Activated B cell treated with CpG ODN at 0.5 μM for 24 hours (primary cell): ENCODE measurements at regions not wholly inside any gene's neighbourhood (a gene's known extent, or its start where the extent isn't known, plus 50 kb on each side); places are given as distances from the start of the nearest gene placed in this dataset.

Experiments used
- ATAC-seq: fragments of 200-7000 bp; cut with Tn5 transposase; one replicate; pipeline ENCODE4 v1.10.0; 2021; ENCODE audit warnings: low read depth, mild to moderate bottlenecking, moderate library complexity
- CTCF ChIA-PET: fragments of 350-600 bp; sonication (Branson Sonifier 250); formaldehyde crosslinking; loops from one replicate; lab custom pipeline; 2021; ENCODE audit warnings: antibody characterized with exemption; lab: Charles Lee
- POLR2A ChIA-PET: fragments of 350-600 bp; sonication (Branson Sonifier 250); formaldehyde crosslinking; loops from one replicate; lab custom pipeline; 2021; ENCODE audit warnings: antibody characterized with exemption; lab: Charles Lee
- DNase-seq: peaks from one replicate; pipeline ENCODE4 v3.0.0; 2022
- H3K27ac Mint-ChIP-seq: one replicate; pipeline ENCODE4 v1.8.0; 2020; ENCODE audit warnings: mixed read lengths
- H3K27me3 Mint-ChIP-seq: one replicate; pipeline ENCODE4 v1.8.0; 2021; ENCODE audit warnings: mixed read lengths
- H3K36me3 Mint-ChIP-seq: one replicate; pipeline ENCODE4 v1.8.0; 2021; ENCODE audit warnings: low read depth, mixed read lengths
- H3K4me1 Mint-ChIP-seq: one replicate; pipeline ENCODE4 v1.8.0; 2021; ENCODE audit warnings: mixed read lengths
- H3K4me3 Mint-ChIP-seq: one replicate; pipeline ENCODE4 v1.8.0; 2020; ENCODE audit warnings: mild to moderate bottlenecking, mixed read lengths
- H3K9me3 Mint-ChIP-seq: one replicate; pipeline ENCODE4 v1.8.0; 2020; ENCODE audit warnings: mixed read lengths
- intact Hi-C: fragments of 100-400 bp; cut with micrococcal nuclease; formaldehyde crosslinking; loops from one replicate; pipeline ENCODE4 v1.15.1; 2024
- TF ChIP-seq, protein P1 (sequence below): fragments of 200-600 bp; IDR thresholded peaks from one replicate; pipeline ENCODE4 v1.8.0; 2022; ENCODE audit warnings: antibody characterized with exemption, mild to moderate bottlenecking

DNA sequence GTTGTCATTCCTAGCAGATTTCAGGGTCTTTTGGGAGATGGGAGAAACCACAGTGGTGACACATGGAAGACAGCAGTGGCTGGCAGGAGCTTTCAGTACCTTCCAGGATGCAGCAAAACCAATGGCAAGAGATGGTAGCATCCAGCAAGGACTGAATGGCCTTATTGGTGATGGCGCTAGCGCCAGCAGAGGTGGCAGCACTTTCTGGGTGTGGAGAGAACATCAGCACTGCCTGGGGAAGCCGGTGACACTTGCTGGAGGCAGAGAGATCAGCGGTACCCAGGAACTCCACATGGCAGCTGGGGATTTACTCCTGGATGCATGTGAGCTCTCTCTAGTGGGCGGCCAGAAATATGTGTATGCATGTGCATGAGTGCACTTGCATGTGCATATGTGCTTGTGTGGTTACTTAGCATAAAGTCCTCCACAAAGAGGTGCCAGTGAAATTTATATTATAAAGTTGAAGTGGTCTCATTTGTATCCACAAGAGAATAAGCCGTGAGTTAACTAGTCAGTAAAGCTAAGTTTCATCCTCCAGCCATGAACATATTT lies 364.7 kb downstream of the LMX1A start:
- H3K4me3 Mint-ChIP-seq: no peak overlapping the region
- CTCF ChIA-PET: no interaction called here
- H3K27me3 Mint-ChIP-seq: no peaks in the 10 kb centered on the region
- intact Hi-C loops: no loop called here
- H3K27ac Mint-ChIP-seq: no peak overlapping the region
- H3K36me3 Mint-ChIP-seq: no peaks in the 10 kb centered on the region
- TF ChIP-seq, protein P1, sequence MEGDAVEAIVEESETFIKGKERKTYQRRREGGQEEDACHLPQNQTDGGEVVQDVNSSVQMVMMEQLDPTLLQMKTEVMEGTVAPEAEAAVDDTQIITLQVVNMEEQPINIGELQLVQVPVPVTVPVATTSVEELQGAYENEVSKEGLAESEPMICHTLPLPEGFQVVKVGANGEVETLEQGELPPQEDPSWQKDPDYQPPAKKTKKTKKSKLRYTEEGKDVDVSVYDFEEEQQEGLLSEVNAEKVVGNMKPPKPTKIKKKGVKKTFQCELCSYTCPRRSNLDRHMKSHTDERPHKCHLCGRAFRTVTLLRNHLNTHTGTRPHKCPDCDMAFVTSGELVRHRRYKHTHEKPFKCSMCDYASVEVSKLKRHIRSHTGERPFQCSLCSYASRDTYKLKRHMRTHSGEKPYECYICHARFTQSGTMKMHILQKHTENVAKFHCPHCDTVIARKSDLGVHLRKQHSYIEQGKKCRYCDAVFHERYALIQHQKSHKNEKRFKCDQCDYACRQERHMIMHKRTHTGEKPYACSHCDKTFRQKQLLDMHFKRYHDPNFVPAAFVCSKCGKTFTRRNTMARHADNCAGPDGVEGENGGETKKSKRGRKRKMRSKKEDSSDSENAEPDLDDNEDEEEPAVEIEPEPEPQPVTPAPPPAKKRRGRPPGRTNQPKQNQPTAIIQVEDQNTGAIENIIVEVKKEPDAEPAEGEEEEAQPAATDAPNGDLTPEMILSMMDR: no peak
- no peaks in the 10 kb centered on the region for H3K4me1 Mint-ChIP-seq
- DNase-seq (no peak), ATAC-seq (no peak)
- POLR2A ChIA-PET: no interaction called here
- H3K9me3 Mint-ChIP-seq: no peaks in the 10 kb centered on the region

DNA sequence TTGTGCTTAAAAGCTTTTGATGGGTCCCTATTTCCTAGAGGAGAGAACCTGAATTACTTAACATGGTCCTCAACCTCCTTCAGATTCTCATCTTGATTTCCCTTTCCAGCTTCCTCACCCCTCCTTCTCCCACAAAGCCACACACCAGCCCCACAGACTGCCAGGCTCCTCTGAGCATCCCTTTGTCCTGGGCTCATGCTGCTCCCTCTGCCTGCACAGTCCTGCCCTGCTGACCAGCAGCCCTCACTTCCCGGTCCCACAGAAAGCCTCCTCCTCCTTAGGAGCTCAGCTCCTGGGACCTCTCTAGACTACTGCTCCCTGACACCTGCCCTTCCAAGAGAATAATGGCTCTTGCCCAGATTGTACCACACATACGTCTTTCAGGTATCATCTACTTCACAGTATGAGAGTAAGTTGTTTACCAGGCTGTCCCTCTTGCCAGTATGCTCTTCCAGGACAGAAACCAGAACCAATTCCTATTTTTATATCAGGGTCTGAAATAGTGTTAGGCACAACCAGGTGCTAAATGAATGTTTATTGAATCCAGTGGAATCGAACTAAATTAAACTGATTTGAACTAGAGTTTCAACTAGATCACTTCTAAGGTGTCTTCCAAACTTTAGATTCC lies 373.4 kb downstream of the LMX1A start:
- H3K4me3 Mint-ChIP-seq: no peak overlapping the region
- ATAC-seq: no peak
- no peaks in the 10 kb centered on the region for H3K36me3 Mint-ChIP-seq
- CTCF ChIA-PET: no interaction called here
- no peaks in the 10 kb centered on the region for H3K9me3 Mint-ChIP-seq
- intact Hi-C loops: no loop called here
- H3K27me3 Mint-ChIP-seq: no peaks in the 10 kb centered on the region
- TF ChIP-seq, protein P1: no peak
- POLR2A ChIA-PET: no interaction called here
- no peaks in the 10 kb centered on the region for H3K4me1 Mint-ChIP-seq
- no peak for DNase-seq
- H3K27ac Mint-ChIP-seq: no peak overlapping the region

DNA sequence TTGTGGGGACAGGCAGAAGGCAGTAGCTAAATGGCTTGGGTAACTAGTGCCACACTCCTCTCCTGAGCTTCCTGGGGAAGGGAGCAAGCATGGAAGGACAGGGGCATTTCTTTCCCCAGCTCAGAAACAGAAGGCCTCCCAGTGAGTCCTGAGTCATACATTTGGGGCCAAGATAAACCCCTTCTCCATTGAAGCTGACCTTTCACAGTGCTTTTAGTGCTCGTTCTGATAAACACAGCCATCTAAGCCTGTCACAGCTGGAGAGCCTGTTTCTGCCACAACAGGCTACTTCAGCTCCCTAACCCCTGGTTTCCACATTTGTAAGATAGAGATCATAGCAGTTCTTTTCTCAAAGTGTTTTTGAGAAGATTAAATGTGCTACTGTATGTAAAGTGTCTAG lies 374.0 kb downstream of the LMX1A start:
- ChIA-PET POLR2A (no interaction called here), CTCF (no interaction called here)
- Mint-ChIP-seq H3K27ac (no peak overlapping the region), H3K4me1 (no peaks in the 10 kb centered on the region), H3K27me3 (no peaks in the 10 kb centered on the region), H3K4me3 (no peak overlapping the region), H3K9me3 (no peaks in the 10 kb centered on the region), H3K36me3 (no peaks in the 10 kb centered on the region)
- ATAC-seq (no peak), DNase-seq (no peak)
- intact Hi-C loops: no loop called here
- TF ChIP-seq, protein P1: no peak

DNA sequence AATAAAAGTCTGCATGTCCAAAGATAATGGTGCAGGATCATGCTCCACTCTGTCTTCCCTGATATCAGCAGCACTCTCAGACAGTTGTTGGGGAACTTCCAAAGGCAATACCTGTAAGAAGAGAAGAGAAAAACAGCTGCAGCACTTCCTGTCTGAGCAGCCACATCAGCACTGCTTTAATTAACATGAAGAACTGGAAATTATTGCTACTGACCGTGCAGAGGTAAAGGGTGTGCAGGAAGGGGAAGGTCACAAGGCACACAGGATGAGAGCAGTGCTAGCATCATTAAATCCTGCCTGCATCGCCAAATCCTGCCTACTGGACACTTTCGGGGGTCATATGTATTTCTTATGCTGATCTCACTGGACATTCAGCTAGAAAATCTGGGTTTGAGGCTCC lies 379.0 kb downstream of the LMX1A start:
- no peak overlapping the region for H3K4me3 Mint-ChIP-seq
- TF ChIP-seq, protein P1: no peak
- intact Hi-C loops: no loop called here
- ChIA-PET POLR2A (no interaction called here), CTCF (no interaction called here)
- H3K27ac Mint-ChIP-seq: no peak overlapping the region
- H3K36me3 Mint-ChIP-seq: no peaks in the 10 kb centered on the region
- H3K27me3 Mint-ChIP-seq: no peaks in the 10 kb centered on the region
- no peaks in the 10 kb centered on the region for H3K4me1 Mint-ChIP-seq
- DNase-seq: no peak
- no peaks in the 10 kb centered on the region for H3K9me3 Mint-ChIP-seq
- no peak for ATAC-seq

DNA sequence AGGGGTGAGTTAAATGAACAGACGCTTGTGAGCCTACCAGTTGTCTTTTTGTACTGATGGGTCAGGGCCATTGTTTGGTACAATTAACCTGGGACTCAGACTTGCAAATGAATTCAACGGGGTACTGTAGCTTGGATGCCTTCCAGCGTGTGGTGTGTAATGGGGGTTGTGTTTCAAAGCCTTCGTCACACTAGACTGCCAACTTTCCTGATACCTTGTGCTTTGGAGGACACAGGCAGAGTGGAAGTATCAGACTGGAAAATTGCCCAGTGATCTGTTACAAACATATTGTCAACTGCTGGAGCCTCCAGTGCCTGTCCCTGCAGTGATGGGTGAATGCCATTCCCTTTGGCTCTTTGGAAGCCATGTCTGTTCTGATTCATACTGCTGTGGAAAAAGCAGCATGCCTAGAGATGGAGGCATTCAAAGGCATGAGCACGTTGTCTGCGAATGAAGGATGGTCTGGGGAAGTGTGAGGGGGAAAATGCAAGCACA lies 384.5 kb downstream of the LMX1A start:
- CTCF ChIA-PET: no interaction called here
- intact Hi-C loops: no loop called here
- no peaks in the 10 kb centered on the region for H3K27me3 Mint-ChIP-seq
- no peak for ATAC-seq
- TF ChIP-seq, protein P1: no peak
- peaks cover 4% of the 10 kb centered on the region for H3K9me3 Mint-ChIP-seq
- no peaks in the 10 kb centered on the region for H3K4me1 Mint-ChIP-seq
- no peaks in the 10 kb centered on the region for H3K36me3 Mint-ChIP-seq
- no peak overlapping the region for H3K4me3 Mint-ChIP-seq
- POLR2A ChIA-PET: no interaction called here
- no peak for DNase-seq
- no peak overlapping the region for H3K27ac Mint-ChIP-seq
